WTC11 (cell line): ENCODE measurements at regions not wholly inside any gene's neighbourhood (a gene's known extent, or its start where the extent isn't known, plus 50 kb on each side); places are given as distances from the start of the nearest gene placed in this dataset.
"Not testable (repeated sequence)": the region's sequence is repeated elsewhere in the genome, so short reads cannot be mapped to it uniquely, and the experiment has no call there.

Source experiments
- ATAC-seq: fragments of 200-7000 bp; cut with Tn5 transposase; 2 replicates; pipeline ENCODE4 v1.10.0; 2021; ENCODE audit warnings: mild to moderate bottlenecking, moderate library complexity
- CTCF ChIA-PET: fragments of 300-600 bp; sonication (Branson Sonifier 250); formaldehyde crosslinking; loops from one replicate; lab custom pipeline; 2021; ENCODE audit warnings: antibody characterized with exemption; lab: Charles Lee
- POLR2A ChIA-PET: fragments of 350-600 bp; sonication (Branson Sonifier 250); formaldehyde crosslinking; loops from one replicate; lab custom pipeline; 2021; ENCODE audit warnings: antibody characterized with exemption; lab: Charles Lee
- DNase-seq: peaks from one replicate; pipeline ENCODE4 v3.0.0; 2021; ENCODE audit warnings: low spot score
- H3K27ac Mint-ChIP-seq: 2 replicates; pipeline ENCODE4 v1.8.0; 2021; ENCODE audit warnings: mixed read lengths
- H3K27me3 Mint-ChIP-seq: 2 replicates; pipeline ENCODE4 v1.8.0; 2021; ENCODE audit warnings: low read depth, mild to moderate bottlenecking, moderate library complexity, mixed read lengths
- H3K36me3 Mint-ChIP-seq: 2 replicates; pipeline ENCODE4 v1.8.0; 2021; ENCODE audit warnings: mixed read lengths
- H3K4me1 Mint-ChIP-seq: 2 replicates; pipeline ENCODE4 v1.8.0; 2022; ENCODE audit warnings: mixed read lengths
- H3K4me3 Mint-ChIP-seq: 2 replicates; pipeline ENCODE4 v1.8.0; 2021; ENCODE audit warnings: mild to moderate bottlenecking, moderate library complexity, mixed read lengths
- H3K9me3 Mint-ChIP-seq: 2 replicates; pipeline ENCODE4 v1.8.0; 2021; ENCODE audit warnings: mixed read lengths
- ATF1 ChIP-seq: sonication (generic); formaldehyde crosslinking; IDR thresholded peaks from 2 replicates; pipeline ENCODE4 v1.8.1; 2023; ENCODE audit warnings: mild to moderate bottlenecking, moderate library complexity, missing genetic modification reagents
- CBFB ChIP-seq: sonication (generic); formaldehyde crosslinking; IDR thresholded peaks from 2 replicates; pipeline ENCODE4 v1.8.1; 2022; ENCODE audit warnings: mild to moderate bottlenecking, low read depth, missing genetic modification reagents
- ELF4 ChIP-seq: sonication (generic); formaldehyde crosslinking; IDR thresholded peaks from 2 replicates; pipeline ENCODE4 v1.8.1; 2022; ENCODE audit warnings: low read depth, mild to moderate bottlenecking, moderate library complexity, missing genetic modification reagents
- KAT7 ChIP-seq: sonication (generic); formaldehyde crosslinking; IDR thresholded peaks from 2 replicates; pipeline ENCODE4 v1.8.1; 2023; ENCODE audit warnings: missing genetic modification reagents, mild to moderate bottlenecking, borderline replicate concordance
- SMAD4 ChIP-seq: sonication (generic); formaldehyde crosslinking; IDR thresholded peaks from 2 replicates; pipeline ENCODE4 v1.8.0; 2022; ENCODE audit warnings: mild to moderate bottlenecking, missing genetic modification reagents
- SP1 ChIP-seq: sonication (generic); formaldehyde crosslinking; conservative IDR thresholded peaks from 2 replicates; pipeline ENCODE4 v1.8.1; 2022; ENCODE audit warnings: missing genetic modification reagents
- TEAD1 ChIP-seq: sonication (generic); formaldehyde crosslinking; IDR thresholded peaks from 2 replicates; pipeline ENCODE4 v1.8.0; 2022; ENCODE audit warnings: mild to moderate bottlenecking, missing genetic modification reagents
- TF ChIP-seq, protein P1 (sequence below): fragments of 250-450 bp; sonication (Bioruptor Pico); conservative IDR thresholded peaks from 2 replicates; pipeline ENCODE4 v1.9.0; 2021; ENCODE audit warnings: mild to moderate bottlenecking
- TF ChIP-seq, protein P2 (sequence below): sonication (generic); formaldehyde crosslinking; IDR thresholded peaks from 2 replicates; pipeline ENCODE4 v1.8.1; 2023; ENCODE audit warnings: mild to moderate bottlenecking, missing genetic modification reagents, moderate library complexity
- TF ChIP-seq, protein P3 (sequence below): sonication (generic); formaldehyde crosslinking; IDR thresholded peaks from 2 replicates; pipeline ENCODE4 v1.8.1; 2022; ENCODE audit warnings: mild to moderate bottlenecking, missing genetic modification reagents, moderate library complexity, borderline replicate concordance
- TF ChIP-seq, protein P4 (sequence below): sonication (generic); formaldehyde crosslinking; conservative IDR thresholded peaks from 2 replicates; pipeline ENCODE4 v1.8.1; 2023; ENCODE audit warnings: mild to moderate bottlenecking, low read depth, missing genetic modification reagents, moderate library complexity
- TF ChIP-seq, protein P5 (sequence below): sonication (generic); formaldehyde crosslinking; IDR thresholded peaks from 2 replicates; pipeline ENCODE4 v1.8.1; 2022; ENCODE audit warnings: missing genetic modification reagents, borderline replicate concordance
- TF ChIP-seq, protein P6 (sequence below): sonication (generic); formaldehyde crosslinking; IDR thresholded peaks from 2 replicates; pipeline ENCODE4 v1.8.0; 2022; ENCODE audit warnings: mild to moderate bottlenecking, missing genetic modification reagents
- TF ChIP-seq, protein P7 (sequence below): sonication (generic); formaldehyde crosslinking; IDR thresholded peaks from 2 replicates; pipeline ENCODE4 v1.8.0; 2023; ENCODE audit warnings: missing genetic modification reagents, mild to moderate bottlenecking, borderline replicate concordance

DNA sequence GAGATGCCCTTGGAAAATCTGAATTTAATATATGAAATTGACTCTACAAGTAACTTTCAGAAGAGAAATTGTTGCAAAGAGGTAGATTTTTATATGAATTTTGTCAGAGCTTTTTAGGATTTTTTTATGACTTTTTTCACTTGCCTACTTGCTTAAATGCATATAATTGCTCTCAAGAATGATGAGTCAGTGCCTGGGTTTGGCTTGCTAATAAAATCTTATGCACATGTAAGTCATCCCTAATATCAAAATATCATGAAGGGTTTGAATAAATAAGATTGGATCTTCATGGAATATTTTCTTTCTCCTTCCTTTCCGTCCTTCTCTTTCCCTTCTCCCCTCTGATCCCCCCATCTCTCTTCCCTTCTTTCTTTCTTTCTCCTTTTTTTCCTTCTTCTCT is 354.1 kb downstream of the TXNL1 start (continued):
- TF ChIP-seq, protein P1, sequence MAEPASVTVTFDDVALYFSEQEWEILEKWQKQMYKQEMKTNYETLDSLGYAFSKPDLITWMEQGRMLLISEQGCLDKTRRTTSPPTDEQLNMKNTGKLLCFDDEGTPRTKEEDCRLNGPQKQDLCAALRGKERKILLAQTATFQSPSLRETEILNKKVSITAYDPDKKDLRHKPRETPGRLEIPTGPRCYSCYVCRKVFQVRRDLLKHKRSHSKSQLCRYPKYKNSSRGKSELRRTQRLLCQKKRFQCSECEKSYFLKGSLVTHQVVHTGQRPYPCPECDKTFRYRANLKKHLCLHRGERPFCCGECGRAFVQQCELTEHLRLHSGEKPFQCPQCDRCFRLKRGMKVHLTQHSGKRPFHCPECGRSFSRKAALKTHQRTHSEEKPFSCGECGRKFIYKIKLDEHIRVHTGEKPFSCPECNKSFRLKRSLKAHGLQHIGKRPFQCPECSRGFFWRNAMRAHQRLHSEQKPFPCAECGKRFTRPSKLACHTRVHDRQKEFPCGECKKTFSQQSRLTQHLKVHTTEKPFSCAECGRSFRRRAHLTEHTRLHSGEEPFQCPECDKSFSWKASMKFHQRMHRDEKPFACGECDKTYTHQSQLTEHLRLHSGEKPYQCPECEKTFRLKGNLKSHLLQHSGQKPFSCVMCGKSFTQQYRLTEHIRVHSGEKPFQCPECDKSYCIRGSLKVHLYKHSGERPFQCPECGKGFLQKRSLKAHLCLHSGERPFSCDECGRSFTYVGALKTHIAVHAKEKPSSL (CRISPR knock-in tag), result no peak
- TF ChIP-seq ATF1 (CRISPR knock-in tag) (no peak), ELF4 (CRISPR knock-in tag) (no peak), CBFB (CRISPR knock-in tag) (no peak), SP1 (CRISPR knock-in tag) (no peak)
- TF ChIP-seq, protein P2, sequence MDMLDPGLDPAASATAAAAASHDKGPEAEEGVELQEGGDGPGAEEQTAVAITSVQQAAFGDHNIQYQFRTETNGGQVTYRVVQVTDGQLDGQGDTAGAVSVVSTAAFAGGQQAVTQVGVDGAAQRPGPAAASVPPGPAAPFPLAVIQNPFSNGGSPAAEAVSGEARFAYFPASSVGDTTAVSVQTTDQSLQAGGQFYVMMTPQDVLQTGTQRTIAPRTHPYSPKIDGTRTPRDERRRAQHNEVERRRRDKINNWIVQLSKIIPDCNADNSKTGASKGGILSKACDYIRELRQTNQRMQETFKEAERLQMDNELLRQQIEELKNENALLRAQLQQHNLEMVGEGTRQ, result no peak
- TF ChIP-seq, protein P3, sequence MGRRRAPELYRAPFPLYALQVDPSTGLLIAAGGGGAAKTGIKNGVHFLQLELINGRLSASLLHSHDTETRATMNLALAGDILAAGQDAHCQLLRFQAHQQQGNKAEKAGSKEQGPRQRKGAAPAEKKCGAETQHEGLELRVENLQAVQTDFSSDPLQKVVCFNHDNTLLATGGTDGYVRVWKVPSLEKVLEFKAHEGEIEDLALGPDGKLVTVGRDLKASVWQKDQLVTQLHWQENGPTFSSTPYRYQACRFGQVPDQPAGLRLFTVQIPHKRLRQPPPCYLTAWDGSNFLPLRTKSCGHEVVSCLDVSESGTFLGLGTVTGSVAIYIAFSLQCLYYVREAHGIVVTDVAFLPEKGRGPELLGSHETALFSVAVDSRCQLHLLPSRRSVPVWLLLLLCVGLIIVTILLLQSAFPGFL (CRISPR knock-in tag), result no peak
- TF ChIP-seq, protein P4, sequence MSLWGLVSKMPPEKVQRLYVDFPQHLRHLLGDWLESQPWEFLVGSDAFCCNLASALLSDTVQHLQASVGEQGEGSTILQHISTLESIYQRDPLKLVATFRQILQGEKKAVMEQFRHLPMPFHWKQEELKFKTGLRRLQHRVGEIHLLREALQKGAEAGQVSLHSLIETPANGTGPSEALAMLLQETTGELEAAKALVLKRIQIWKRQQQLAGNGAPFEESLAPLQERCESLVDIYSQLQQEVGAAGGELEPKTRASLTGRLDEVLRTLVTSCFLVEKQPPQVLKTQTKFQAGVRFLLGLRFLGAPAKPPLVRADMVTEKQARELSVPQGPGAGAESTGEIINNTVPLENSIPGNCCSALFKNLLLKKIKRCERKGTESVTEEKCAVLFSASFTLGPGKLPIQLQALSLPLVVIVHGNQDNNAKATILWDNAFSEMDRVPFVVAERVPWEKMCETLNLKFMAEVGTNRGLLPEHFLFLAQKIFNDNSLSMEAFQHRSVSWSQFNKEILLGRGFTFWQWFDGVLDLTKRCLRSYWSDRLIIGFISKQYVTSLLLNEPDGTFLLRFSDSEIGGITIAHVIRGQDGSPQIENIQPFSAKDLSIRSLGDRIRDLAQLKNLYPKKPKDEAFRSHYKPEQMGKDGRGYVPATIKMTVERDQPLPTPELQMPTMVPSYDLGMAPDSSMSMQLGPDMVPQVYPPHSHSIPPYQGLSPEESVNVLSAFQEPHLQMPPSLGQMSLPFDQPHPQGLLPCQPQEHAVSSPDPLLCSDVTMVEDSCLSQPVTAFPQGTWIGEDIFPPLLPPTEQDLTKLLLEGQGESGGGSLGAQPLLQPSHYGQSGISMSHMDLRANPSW, result no peak
- TF ChIP-seq, protein P5, sequence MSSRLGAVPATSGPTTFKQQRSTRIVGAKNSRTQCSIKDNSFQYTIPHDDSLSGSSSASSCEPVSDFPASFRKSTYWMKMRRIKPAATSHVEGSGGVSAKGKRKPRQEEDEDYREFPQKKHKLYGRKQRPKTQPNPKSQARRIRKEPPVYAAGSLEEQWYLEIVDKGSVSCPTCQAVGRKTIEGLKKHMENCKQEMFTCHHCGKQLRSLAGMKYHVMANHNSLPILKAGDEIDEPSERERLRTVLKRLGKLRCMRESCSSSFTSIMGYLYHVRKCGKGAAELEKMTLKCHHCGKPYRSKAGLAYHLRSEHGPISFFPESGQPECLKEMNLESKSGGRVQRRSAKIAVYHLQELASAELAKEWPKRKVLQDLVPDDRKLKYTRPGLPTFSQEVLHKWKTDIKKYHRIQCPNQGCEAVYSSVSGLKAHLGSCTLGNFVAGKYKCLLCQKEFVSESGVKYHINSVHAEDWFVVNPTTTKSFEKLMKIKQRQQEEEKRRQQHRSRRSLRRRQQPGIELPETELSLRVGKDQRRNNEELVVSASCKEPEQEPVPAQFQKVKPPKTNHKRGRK (CRISPR knock-in tag), result no peak

DNA sequence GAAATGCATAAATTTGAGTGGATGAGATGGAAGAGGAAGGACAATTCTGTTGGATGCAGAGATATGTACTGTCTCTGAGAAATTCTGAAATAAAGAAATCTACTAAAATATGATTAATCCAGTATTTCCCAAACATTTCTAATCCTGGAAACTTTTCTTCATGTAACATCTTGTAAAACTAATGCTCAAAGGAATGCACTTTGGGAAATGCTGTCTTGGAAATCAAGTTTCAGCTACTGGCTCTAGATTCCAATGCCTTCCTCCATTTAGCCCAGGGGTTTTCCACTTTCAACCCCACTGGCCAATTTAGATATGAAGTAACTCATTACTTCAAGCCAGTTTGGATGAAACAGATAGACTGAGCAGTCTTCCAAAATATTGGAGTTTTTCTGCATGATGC is 355.1 kb downstream of the TXNL1 start:
- ChIA-PET POLR2A (no interaction called here), CTCF (no interaction called here)
- Mint-ChIP-seq H3K4me1 (peaks cover 14% of the 10 kb centered on the region), H3K9me3 (peaks cover 12% of the 10 kb centered on the region), H3K4me3 (no peak overlapping the region), H3K27ac (no peak overlapping the region), H3K36me3 (no peaks in the 10 kb centered on the region), H3K27me3 (no peaks in the 10 kb centered on the region)
- ATAC-seq, result no peak
- DNase-seq, result no peak
- TF ChIP-seq, protein P6, sequence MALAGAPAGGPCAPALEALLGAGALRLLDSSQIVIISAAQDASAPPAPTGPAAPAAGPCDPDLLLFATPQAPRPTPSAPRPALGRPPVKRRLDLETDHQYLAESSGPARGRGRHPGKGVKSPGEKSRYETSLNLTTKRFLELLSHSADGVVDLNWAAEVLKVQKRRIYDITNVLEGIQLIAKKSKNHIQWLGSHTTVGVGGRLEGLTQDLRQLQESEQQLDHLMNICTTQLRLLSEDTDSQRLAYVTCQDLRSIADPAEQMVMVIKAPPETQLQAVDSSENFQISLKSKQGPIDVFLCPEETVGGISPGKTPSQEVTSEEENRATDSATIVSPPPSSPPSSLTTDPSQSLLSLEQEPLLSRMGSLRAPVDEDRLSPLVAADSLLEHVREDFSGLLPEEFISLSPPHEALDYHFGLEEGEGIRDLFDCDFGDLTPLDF, result no peak

DNA sequence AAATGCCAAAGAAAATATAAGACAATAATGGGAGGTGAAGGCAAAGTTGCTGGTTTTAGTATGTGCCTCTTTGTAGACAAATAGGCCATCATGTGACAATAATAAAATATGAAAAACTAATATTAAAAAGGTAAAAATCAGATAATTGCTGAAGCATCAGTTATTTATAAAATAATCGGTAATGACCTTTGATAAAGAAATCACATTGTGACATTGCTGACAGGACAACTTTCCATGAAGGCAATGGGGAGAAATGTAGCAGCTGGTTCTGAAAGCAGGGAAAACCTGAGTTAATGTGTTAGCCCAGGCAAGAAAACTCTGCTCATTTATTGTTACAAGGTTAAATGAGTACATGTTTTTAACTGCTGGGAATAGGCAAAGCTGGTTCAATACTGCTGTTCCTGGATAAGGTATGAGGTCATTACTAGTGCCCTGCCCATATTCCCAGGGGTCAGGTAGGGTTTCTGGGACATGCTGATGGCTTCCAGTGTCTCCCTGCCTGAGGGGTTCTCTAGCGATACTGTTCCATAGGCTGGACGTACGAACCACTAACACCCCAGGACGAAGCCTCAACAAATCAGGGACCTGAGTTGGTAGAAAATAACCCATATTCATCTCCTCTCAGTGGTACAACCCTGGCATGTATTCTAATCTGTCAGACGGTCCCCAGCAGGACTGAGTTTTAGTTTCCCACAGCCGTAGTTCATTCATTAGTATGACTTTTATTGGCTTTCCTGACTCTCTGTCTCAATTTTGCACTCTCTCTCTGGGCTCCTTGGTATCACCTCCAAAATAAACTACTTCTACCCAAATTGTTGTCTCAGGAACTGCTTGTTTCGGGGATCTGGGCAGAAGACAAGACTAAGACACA is 355.9 kb downstream of the TXNL1 start:
- Mint-ChIP-seq H3K4me1 (peaks cover 22% of the 10 kb centered on the region), H3K27ac (no peak overlapping the region), H3K36me3 (no peaks in the 10 kb centered on the region), H3K4me3 (no peak overlapping the region), H3K9me3 (peaks cover 12% of the 10 kb centered on the region), H3K27me3 (no peaks in the 10 kb centered on the region)
- no peak for ATAC-seq
- DNase-seq, result no peak
- POLR2A ChIA-PET, result no interaction called here
- CTCF ChIA-PET, result no interaction called here
- no peak for TF ChIP-seq TEAD1 (CRISPR knock-in tag)
- no peak for TF ChIP-seq KAT7 (CRISPR knock-in tag)
- TF ChIP-seq, protein P7, sequence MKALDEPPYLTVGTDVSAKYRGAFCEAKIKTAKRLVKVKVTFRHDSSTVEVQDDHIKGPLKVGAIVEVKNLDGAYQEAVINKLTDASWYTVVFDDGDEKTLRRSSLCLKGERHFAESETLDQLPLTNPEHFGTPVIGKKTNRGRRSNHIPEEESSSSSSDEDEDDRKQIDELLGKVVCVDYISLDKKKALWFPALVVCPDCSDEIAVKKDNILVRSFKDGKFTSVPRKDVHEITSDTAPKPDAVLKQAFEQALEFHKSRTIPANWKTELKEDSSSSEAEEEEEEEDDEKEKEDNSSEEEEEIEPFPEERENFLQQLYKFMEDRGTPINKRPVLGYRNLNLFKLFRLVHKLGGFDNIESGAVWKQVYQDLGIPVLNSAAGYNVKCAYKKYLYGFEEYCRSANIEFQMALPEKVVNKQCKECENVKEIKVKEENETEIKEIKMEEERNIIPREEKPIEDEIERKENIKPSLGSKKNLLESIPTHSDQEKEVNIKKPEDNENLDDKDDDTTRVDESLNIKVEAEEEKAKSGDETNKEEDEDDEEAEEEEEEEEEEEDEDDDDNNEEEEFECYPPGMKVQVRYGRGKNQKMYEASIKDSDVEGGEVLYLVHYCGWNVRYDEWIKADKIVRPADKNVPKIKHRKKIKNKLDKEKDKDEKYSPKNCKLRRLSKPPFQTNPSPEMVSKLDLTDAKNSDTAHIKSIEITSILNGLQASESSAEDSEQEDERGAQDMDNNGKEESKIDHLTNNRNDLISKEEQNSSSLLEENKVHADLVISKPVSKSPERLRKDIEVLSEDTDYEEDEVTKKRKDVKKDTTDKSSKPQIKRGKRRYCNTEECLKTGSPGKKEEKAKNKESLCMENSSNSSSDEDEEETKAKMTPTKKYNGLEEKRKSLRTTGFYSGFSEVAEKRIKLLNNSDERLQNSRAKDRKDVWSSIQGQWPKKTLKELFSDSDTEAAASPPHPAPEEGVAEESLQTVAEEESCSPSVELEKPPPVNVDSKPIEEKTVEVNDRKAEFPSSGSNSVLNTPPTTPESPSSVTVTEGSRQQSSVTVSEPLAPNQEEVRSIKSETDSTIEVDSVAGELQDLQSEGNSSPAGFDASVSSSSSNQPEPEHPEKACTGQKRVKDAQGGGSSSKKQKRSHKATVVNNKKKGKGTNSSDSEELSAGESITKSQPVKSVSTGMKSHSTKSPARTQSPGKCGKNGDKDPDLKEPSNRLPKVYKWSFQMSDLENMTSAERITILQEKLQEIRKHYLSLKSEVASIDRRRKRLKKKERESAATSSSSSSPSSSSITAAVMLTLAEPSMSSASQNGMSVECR (CRISPR knock-in tag), result no peak
- no peak for TF ChIP-seq SMAD4 (CRISPR knock-in tag)

DNA sequence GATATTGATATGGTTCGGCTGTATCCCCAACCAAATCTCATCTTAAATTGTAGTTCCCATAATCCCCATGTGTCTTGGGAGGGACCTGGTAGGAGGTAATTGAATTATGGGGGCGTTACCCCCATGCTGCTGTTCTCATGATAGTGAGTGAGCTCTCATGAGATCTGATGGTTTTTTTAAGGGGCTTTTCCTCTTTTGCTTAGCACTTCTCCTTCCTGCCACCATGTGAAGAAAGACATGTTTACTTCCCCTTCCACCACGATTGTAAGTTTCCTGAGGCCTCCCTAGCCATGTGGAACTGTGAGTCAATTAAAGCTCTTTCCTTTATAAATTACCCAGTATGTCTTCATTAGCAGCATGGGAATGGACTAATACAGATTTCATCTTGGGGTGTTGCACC is 358.6 kb downstream of the TXNL1 start:
- not testable (repeated sequence) for H3K4me3 Mint-ChIP-seq, H3K27ac Mint-ChIP-seq

More for the DNA sequence above, 358.6 kb downstream of the TXNL1 start:
- Mint-ChIP-seq H3K9me3 (peaks cover 12% of the 10 kb centered on the region), H3K4me1 (peaks cover 27% of the 10 kb centered on the region)
- H3K27me3 Mint-ChIP-seq, ATAC-seq, CTCF ChIA-PET, DNase-seq, H3K36me3 Mint-ChIP-seq: not testable (repeated sequence)
- POLR2A ChIA-PET, result interaction anchor here (0.6 kb wide), 1 partner anchor 954 kb away, joined by 9 read pairs; no protein-coding TSS in a partner anchor
